ENCODE measurements at regions not wholly inside any gene's neighbourhood (a gene's known extent, or its start where the extent isn't known, plus 50 kb on each side); places are given as distances from the start of the nearest gene placed in this dataset.

DNA sequence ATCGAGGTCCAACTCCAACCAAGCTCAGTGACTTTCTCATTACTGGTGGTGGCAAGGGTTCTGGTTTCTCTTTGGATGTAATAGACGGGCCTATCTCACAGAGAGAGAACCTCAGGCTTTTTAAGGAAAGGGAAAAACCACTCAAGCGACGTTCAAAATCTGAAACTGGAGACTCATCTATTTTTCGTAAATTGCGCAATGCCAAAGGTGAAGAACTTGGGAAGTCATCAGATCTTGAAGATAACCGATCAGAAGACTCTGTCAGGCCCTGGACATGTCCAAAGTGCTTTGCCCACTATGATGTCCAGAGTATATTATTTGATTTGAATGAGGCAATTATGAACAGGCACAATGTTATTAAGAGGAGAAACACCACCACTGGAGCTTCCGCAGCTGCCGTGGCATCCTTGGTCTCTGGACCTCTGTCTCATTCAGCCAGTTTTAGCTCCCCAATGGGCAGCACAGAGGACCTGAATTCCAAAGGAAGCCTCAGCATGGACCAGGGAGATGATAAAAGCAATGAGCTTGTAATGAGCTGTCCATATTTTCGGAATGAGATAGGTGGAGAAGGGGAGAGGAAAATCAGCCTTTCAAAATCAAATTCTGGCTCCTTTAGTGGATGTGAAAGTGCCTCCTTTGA, 343.5 kb upstream of the RGS6 start:
- TF ChIP-seq EZH2phosphoT487 (IDR thresholded peaks at IDR 0.05; ENCODE audit: borderline replicate concordance) = no peak
- TF ChIP-seq, protein P1, sequence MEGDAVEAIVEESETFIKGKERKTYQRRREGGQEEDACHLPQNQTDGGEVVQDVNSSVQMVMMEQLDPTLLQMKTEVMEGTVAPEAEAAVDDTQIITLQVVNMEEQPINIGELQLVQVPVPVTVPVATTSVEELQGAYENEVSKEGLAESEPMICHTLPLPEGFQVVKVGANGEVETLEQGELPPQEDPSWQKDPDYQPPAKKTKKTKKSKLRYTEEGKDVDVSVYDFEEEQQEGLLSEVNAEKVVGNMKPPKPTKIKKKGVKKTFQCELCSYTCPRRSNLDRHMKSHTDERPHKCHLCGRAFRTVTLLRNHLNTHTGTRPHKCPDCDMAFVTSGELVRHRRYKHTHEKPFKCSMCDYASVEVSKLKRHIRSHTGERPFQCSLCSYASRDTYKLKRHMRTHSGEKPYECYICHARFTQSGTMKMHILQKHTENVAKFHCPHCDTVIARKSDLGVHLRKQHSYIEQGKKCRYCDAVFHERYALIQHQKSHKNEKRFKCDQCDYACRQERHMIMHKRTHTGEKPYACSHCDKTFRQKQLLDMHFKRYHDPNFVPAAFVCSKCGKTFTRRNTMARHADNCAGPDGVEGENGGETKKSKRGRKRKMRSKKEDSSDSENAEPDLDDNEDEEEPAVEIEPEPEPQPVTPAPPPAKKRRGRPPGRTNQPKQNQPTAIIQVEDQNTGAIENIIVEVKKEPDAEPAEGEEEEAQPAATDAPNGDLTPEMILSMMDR (conservative IDR thresholded peaks at IDR 0.05; ENCODE audit: low read length) = no peak
- H3K36me3 ChIP-seq (ENCODE audit: insufficient read depth, low read length) = peaks cover 12% of the 10 kb centered on the region; the same call in 1 of the 2 replicates
- no peaks in the 10 kb centered on the region for H3K27me3 ChIP-seq (ENCODE audit: insufficient read depth, low read length, poor library complexity, severe bottlenecking)
- H3K4me1 ChIP-seq (ENCODE audit: insufficient read depth, low read length, poor library complexity, severe bottlenecking) = peaks cover 73% of the 10 kb centered on the region
- peaks cover 41% of the 10 kb centered on the region; the same call in 1 of the 2 replicates for H3K79me2 ChIP-seq (ENCODE audit: insufficient read depth, low read length)
- no peaks in the 10 kb centered on the region for H3K9me2 ChIP-seq (replicated peaks; ENCODE audit: low read depth, low read length)
- peaks cover 14% of the 10 kb centered on the region for H4K20me1 ChIP-seq (ENCODE audit: insufficient read depth, low read length, poor library complexity, severe bottlenecking)
- peak overlapping the region; percentile 50 for H3K4me2 ChIP-seq (ENCODE audit: low read depth, low read length, poor library complexity, severe bottlenecking)
- peak overlapping the region; percentile 36 for H3K4me3 ChIP-seq (ENCODE audit: low read length, poor library complexity, severe bottlenecking)
- H3K9ac ChIP-seq (ENCODE audit: low read depth, low read length, poor library complexity, severe bottlenecking) = no peak overlapping the region
- H3K9me3 ChIP-seq (ENCODE audit: insufficient read depth, low read depth, low read length) = no peaks in the 10 kb centered on the region
- H3F3A ChIP-seq (ENCODE audit: low read depth) = peaks cover 13% of the 10 kb centered on the region; the same call in 1 of the 2 replicates
- no peak overlapping the region for H2AFZ ChIP-seq (ENCODE audit: low read length)

DNA sequence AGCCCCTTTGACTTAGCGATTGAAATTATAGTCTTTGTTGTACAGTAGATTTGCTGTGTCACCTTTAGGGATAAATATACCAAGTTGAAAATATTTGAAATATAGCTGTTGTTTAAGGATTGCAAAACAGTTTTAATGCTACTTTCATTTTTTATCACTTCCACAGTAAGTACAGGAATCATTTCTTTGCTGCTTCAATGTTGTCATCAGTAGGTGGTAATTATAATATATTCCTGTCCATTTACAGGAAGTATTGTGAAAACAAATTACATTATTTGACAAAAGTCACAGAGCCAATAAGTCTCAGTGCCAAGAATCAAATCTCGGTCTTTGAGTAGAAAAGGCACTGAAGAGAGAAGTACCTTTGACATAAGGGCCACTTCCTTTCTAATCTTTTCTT, 342.6 kb upstream of the RGS6 start:
- Histone ChIP-seq H3K9me3 (ENCODE audit: insufficient read depth, low read depth, low read length) (no peaks in the 10 kb centered on the region), H2AFZ (ENCODE audit: low read length) (no peak overlapping the region), H3K4me3 (ENCODE audit: low read length, poor library complexity, severe bottlenecking) (no peak overlapping the region), H3K4me2 (ENCODE audit: low read depth, low read length, poor library complexity, severe bottlenecking) (peak overlapping the region; percentile 50), H3K9me2 (replicated peaks; ENCODE audit: low read depth, low read length) (no peaks in the 10 kb centered on the region), H4K20me1 (ENCODE audit: insufficient read depth, low read length, poor library complexity, severe bottlenecking) (peaks cover 20% of the 10 kb centered on the region), H3K27me3 (ENCODE audit: insufficient read depth, low read length, poor library complexity, severe bottlenecking) (no peaks in the 10 kb centered on the region), H3K79me2 (ENCODE audit: insufficient read depth, low read length) (peaks cover 43% of the 10 kb centered on the region), H3F3A (ENCODE audit: low read depth) (peaks cover 13% of the 10 kb centered on the region; the same call in 1 of the 2 replicates), H3K4me1 (ENCODE audit: insufficient read depth, low read length, poor library complexity, severe bottlenecking) (peaks cover 73% of the 10 kb centered on the region), H3K36me3 (ENCODE audit: insufficient read depth, low read length) (peaks cover 12% of the 10 kb centered on the region; the same call in 1 of the 2 replicates), H3K9ac (ENCODE audit: low read depth, low read length, poor library complexity, severe bottlenecking) (no peak overlapping the region)
- TF ChIP-seq, protein P1 (conservative IDR thresholded peaks at IDR 0.05; ENCODE audit: low read length) = no peak
- TF ChIP-seq EZH2phosphoT487 (IDR thresholded peaks at IDR 0.05; ENCODE audit: borderline replicate concordance) = no peak

DNA sequence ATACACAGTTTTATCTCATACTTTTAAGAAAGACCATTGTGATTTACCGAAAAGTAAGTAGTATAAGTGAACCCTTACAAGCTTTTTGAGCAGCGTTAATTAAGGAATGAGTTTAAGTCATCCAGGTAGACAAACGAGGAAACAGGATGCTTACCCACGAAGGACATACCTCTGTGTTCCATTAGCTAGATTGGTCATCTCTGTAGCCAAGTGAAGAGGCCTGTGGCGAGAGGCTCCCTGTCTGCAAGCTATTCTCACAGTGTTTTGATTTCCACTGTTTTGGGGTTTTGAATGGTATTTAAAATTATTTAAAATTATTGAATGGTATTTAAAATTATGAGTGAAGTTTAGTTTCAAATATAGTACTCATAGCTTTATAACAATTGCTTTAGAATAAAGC, 342.1 kb upstream of the RGS6 start:
- H3K4me2 ChIP-seq (ENCODE audit: low read depth, low read length, poor library complexity, severe bottlenecking) = no peak overlapping the region
- H2AFZ ChIP-seq (ENCODE audit: low read length) = no peak overlapping the region
- H3F3A ChIP-seq (ENCODE audit: low read depth) = peaks cover 13% of the 10 kb centered on the region; the same call in 1 of the 2 replicates

More for the DNA sequence above, 342.1 kb upstream of the RGS6 start:
- no peak overlapping the region for H3K9ac ChIP-seq (ENCODE audit: low read depth, low read length, poor library complexity, severe bottlenecking)
- H3K79me2 ChIP-seq (ENCODE audit: insufficient read depth, low read length) = peaks cover 45% of the 10 kb centered on the region
- H3K9me2 ChIP-seq (replicated peaks; ENCODE audit: low read depth, low read length) = no peaks in the 10 kb centered on the region
- peaks cover 12% of the 10 kb centered on the region; the same call in 1 of the 2 replicates for H3K36me3 ChIP-seq (ENCODE audit: insufficient read depth, low read length)
- no peak for TF ChIP-seq EZH2phosphoT487 (IDR thresholded peaks at IDR 0.05; ENCODE audit: borderline replicate concordance)
- TF ChIP-seq, protein P1 (conservative IDR thresholded peaks at IDR 0.05; ENCODE audit: low read length) = no peak
- peaks cover 75% of the 10 kb centered on the region for H3K4me1 ChIP-seq (ENCODE audit: insufficient read depth, low read length, poor library complexity, severe bottlenecking)
- H4K20me1 ChIP-seq (ENCODE audit: insufficient read depth, low read length, poor library complexity, severe bottlenecking) = peaks cover 22% of the 10 kb centered on the region
- no peaks in the 10 kb centered on the region for H3K27me3 ChIP-seq (ENCODE audit: insufficient read depth, low read length, poor library complexity, severe bottlenecking)
- no peaks in the 10 kb centered on the region for H3K9me3 ChIP-seq (ENCODE audit: insufficient read depth, low read depth, low read length)
- no peak overlapping the region for H3K4me3 ChIP-seq (ENCODE audit: low read length, poor library complexity, severe bottlenecking)

Data from Loucy (cell line).